CD14-positive monocyte (primary cell): ENCODE measurements at regions not wholly inside any gene's neighbourhood (a gene's known extent, or its start where the extent isn't known, plus 50 kb on each side); places are given as distances from the start of the nearest gene placed in this dataset.

Experiments used
- DNase-seq, 3 donors: peaks; one replicate each; pipeline ENCODE4 v3.0.0-alpha.2; 2011 to 2022
- H2AFZ ChIP-seq: 2 replicates; pipeline ENCODE4 v1.6.0; 2012; ENCODE audit warnings: mild to moderate bottlenecking, low read depth, low read length, inconsistent platforms; ENCODE audit not compliant: insufficient read depth, poor library complexity, severe bottlenecking
- H3K27ac ChIP-seq, 2 donors: 1 replicate in 1 of 2; 2 replicates in 1 of 2; pipeline ENCODE4 v1.5.1; 2012 to 2013; ENCODE audit warnings: low read length in 2 of 2, control low read depth in 1 of 2, inconsistent platforms in 1 of 2, low read depth in 1 of 2, mild to moderate bottlenecking in 1 of 2
- H3K27me3 ChIP-seq, 2 donors: one replicate each; pipeline versions ENCODE4 v1.6.0 to v1.6.1; 2011 to 2013; ENCODE audit warnings: low read length in 2 of 2; ENCODE audit not compliant: control insufficient read depth in 2 of 2, insufficient read depth in 2 of 2
- H3K36me3 ChIP-seq, 2 donors: replicated peaks in 1 of 2; 1 replicate in 1 of 2; 2 replicates in 1 of 2; pipeline versions ENCODE4 v1.5.1 to v1.6.1; 2012 to 2013; ENCODE audit warnings: low read length in 2 of 2, control low read depth in 1 of 2, inconsistent platforms in 1 of 2, mild to moderate bottlenecking in 1 of 2; ENCODE audit not compliant: insufficient read depth in 2 of 2, control insufficient read depth in 1 of 2
- H3K4me1 ChIP-seq, 2 donors: 1 replicate in 1 of 2; 2 replicates in 1 of 2; pipeline versions ENCODE4 v1.5.1 to v1.6.1; 2012 to 2013; ENCODE audit warnings: low read length in 2 of 2, control low read depth in 1 of 2, inconsistent platforms in 1 of 2, mild to moderate bottlenecking in 1 of 2, moderate library complexity in 1 of 2; ENCODE audit not compliant: insufficient read depth in 2 of 2, control insufficient read depth in 1 of 2
- H3K4me2 ChIP-seq: replicated peaks from 2 replicates; pipeline ENCODE3; 2012; ENCODE audit warnings: low read length, moderate library complexity, mild to moderate bottlenecking; ENCODE audit not compliant: poor library complexity, severe bottlenecking; ENCODE audit errors: extremely low read depth
- H3K4me3 ChIP-seq, 3 experiments: fragments of 200-600 bp in 1 of 3; sonication (generic) in 1 of 3; replicated peaks in 1 of 3; 1 replicate in 2 of 3; 2 replicates in 1 of 3; pipeline ENCODE4 v1.5.1; 2011 to 2013; ENCODE audit warnings: low read length in 3 of 3, mild to moderate bottlenecking in 3 of 3, control low read depth in 2 of 3, low read depth in 2 of 3, inconsistent platforms in 1 of 3, moderate library complexity in 1 of 3
- H3K79me2 ChIP-seq: 2 replicates; pipeline ENCODE4 v1.6.0; 2012; ENCODE audit warnings: mild to moderate bottlenecking, control low read depth, inconsistent platforms, low read length, moderate library complexity; ENCODE audit not compliant: insufficient read depth
- H3K9ac ChIP-seq: 2 replicates; pipeline ENCODE4 v1.6.0; 2017; ENCODE audit warnings: low read length, mild to moderate bottlenecking; ENCODE audit not compliant: insufficient read depth, poor library complexity, severe bottlenecking
- H3K9me3 ChIP-seq, 2 donors: replicated peaks in 1 of 2; 1 replicate in 1 of 2; 2 replicates in 1 of 2; pipeline versions ENCODE4 v1.5.1 to v1.6.1; 2012 to 2013; ENCODE audit warnings: low read length in 2 of 2, control low read depth in 1 of 2; ENCODE audit not compliant: control insufficient read depth in 1 of 2, insufficient read depth in 1 of 2
- H4K20me1 ChIP-seq: 2 replicates; pipeline ENCODE4 v1.6.0; 2012; ENCODE audit warnings: mild to moderate bottlenecking, low read length, control low read depth, moderate library complexity; ENCODE audit not compliant: insufficient read depth
- H3K27ac Mint-ChIP-seq, 7 donors: one replicate each; pipeline ENCODE4 v1.8.0; 2020; ENCODE audit warnings: mild to moderate bottlenecking in 7 of 7, mixed read lengths in 7 of 7, moderate library complexity in 6 of 7, inconsistent platforms in 2 of 7
- H3K27me3 Mint-ChIP-seq, 3 donors: one replicate each; pipeline ENCODE4 v1.8.0; 2021 to 2022; ENCODE audit warnings: low read depth in 3 of 3, mild to moderate bottlenecking in 3 of 3, mixed read lengths in 3 of 3, moderate library complexity in 3 of 3, inconsistent platforms in 1 of 3
- H3K36me3 Mint-ChIP-seq, 2 donors: one replicate each; pipeline ENCODE4 v1.8.0; 2020; ENCODE audit warnings: mixed read lengths in 2 of 2, inconsistent platforms in 1 of 2, mild to moderate bottlenecking in 1 of 2
- H3K4me1 Mint-ChIP-seq: one replicate; pipeline ENCODE4 v1.8.0; 2020; ENCODE audit warnings: mild to moderate bottlenecking, mixed read lengths
- H3K4me3 Mint-ChIP-seq, 2 donors: one replicate each; pipeline ENCODE4 v1.8.0; 2020; ENCODE audit warnings: mild to moderate bottlenecking in 2 of 2, mixed read lengths in 2 of 2, moderate library complexity in 1 of 2
- H3K9me3 Mint-ChIP-seq, 7 donors: one replicate each; pipeline ENCODE4 v1.8.0; 2020 to 2022; ENCODE audit warnings: mixed read lengths in 7 of 7, mild to moderate bottlenecking in 6 of 7, moderate library complexity in 6 of 7, inconsistent platforms in 2 of 7
- WGBS: methylation state at CpG from one replicate; pipeline ENCODE4 v1.1.5; 2013; ENCODE audit warnings: missing lambda C conversion rate; ENCODE audit not compliant: insufficient coverage; 5-methylcytosine and 5-hydroxymethylcytosine counted together
- intact Hi-C, 2 donors: fragments of 100-400 bp; cut with micrococcal nuclease; formaldehyde crosslinking; loops; one replicate each; pipeline versions ENCODE4 v1.15.0 to v1.15.1; 2023
- TF ChIP-seq, protein P1 (sequence below): fragments of 200-600 bp; IDR thresholded peaks from one replicate; pipeline ENCODE4 v1.8.0; 2022; ENCODE audit warnings: antibody characterized with exemption, mild to moderate bottlenecking

DNA sequence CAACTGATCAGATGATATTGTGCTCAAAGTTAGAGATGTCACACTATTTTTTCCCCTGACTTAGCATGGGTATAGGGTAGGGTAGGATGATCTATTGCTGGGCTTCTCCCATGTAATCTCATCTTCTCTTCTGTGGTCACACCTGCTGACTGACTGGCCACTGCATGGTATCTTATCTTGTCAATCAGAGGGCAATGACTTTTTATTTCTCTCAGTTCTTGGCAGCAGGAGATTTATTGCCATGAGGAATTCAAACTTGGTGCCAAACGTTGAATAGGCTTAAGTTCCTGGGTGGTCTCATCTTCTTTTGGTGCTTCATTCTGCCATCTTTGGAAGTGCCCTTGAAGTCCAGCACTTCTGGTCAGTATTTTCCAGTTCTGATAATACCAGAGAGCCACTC, 226.4 kb upstream of the POGK start:
- TF ChIP-seq, protein P1, sequence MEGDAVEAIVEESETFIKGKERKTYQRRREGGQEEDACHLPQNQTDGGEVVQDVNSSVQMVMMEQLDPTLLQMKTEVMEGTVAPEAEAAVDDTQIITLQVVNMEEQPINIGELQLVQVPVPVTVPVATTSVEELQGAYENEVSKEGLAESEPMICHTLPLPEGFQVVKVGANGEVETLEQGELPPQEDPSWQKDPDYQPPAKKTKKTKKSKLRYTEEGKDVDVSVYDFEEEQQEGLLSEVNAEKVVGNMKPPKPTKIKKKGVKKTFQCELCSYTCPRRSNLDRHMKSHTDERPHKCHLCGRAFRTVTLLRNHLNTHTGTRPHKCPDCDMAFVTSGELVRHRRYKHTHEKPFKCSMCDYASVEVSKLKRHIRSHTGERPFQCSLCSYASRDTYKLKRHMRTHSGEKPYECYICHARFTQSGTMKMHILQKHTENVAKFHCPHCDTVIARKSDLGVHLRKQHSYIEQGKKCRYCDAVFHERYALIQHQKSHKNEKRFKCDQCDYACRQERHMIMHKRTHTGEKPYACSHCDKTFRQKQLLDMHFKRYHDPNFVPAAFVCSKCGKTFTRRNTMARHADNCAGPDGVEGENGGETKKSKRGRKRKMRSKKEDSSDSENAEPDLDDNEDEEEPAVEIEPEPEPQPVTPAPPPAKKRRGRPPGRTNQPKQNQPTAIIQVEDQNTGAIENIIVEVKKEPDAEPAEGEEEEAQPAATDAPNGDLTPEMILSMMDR, result no peak
- Histone ChIP-seq H3K9ac (no peak overlapping the region), H3K27ac (no peak overlapping the region), H3K4me2 (no peak overlapping the region), H3K9me3 (no peaks in the 10 kb centered on the region), H3K36me3 (no peaks in the 10 kb centered on the region), H3K27me3 (no peaks in the 10 kb centered on the region), H4K20me1 (no peaks in the 10 kb centered on the region), H2AFZ (no peak overlapping the region), H3K4me3 (no peak overlapping the region), H3K79me2 (no peaks in the 10 kb centered on the region), H3K4me1 (no peaks in the 10 kb centered on the region)
- Mint-ChIP-seq H3K27ac (no peak overlapping the region), H3K4me1 (no peaks in the 10 kb centered on the region), H3K27me3 (peaks cover 0 to 1% (median 0%) of the 10 kb centered on the region in 3 donors), H3K36me3 (no peaks in the 10 kb centered on the region), H3K9me3 (peaks cover 0 to 4% (median 0%) of the 10 kb centered on the region in 7 donors), H3K4me3 (no peak overlapping the region)
- WGBS, result 72% methylated on average over 1 of the region's 1 CpG
- intact Hi-C loops, result no loop called here
- DNase-seq, result no peak

DNA sequence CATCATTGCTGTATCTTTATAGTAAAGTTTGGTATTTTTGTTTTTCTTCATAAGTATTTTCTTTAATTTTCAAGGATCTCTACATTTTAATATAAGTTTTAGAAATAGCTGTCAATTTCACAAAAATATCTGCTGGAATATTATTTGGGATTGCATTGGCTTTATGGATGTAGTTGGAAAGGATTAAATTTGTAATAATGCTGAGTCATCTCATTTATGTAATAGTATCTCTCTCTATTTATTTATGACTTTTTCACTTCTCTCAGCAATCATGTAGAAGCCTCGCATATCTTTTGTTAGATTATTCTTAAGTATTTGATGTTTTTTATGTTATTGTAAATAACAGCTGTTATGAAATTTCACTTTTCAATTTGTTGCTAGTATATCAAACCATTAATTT, 223.1 kb upstream of the POGK start:
- peaks cover 0 to 4% (median 2%) of the 10 kb centered on the region in 7 donors for H3K9me3 Mint-ChIP-seq
- H3K27ac ChIP-seq, result no peak overlapping the region
- no CpG with 5 or more reads among the region's 1 CpG for WGBS

More for the DNA sequence above, 223.1 kb upstream of the POGK start:
- no peak overlapping the region for H3K9ac ChIP-seq
- H3K4me3 ChIP-seq, result no peak overlapping the region
- no peak for DNase-seq
- Mint-ChIP-seq H3K36me3 (no peaks in the 10 kb centered on the region), H3K27me3 (peaks cover 0 to 1% (median 0%) of the 10 kb centered on the region in 3 donors), H3K4me1 (no peaks in the 10 kb centered on the region), H3K27ac (no peak overlapping the region), H3K4me3 (no peak overlapping the region)
- no peaks in the 10 kb centered on the region for H3K4me1 ChIP-seq
- no peaks in the 10 kb centered on the region for H3K79me2 ChIP-seq
- no peaks in the 10 kb centered on the region for H3K36me3 ChIP-seq
- H3K4me2 ChIP-seq, result no peak overlapping the region
- TF ChIP-seq, protein P1, result no peak
- H4K20me1 ChIP-seq, result no peaks in the 10 kb centered on the region
- H2AFZ ChIP-seq, result no peak overlapping the region
- no peaks in the 10 kb centered on the region for H3K27me3 ChIP-seq
- intact Hi-C loops, result no loop called here
- no peaks in the 10 kb centered on the region for H3K9me3 ChIP-seq
